A549 (cell line): ENCODE measurements at regions not wholly inside any gene's neighbourhood (a gene's known extent, or its start where the extent isn't known, plus 50 kb on each side); places are given as distances from the start of the nearest gene placed in this dataset.

Experiments
- ATAC-seq, 2 experiments: fragments of 200-7000 bp in 1 of 2; fragments of >200 bp in 1 of 2; cut with Nextera tagmentation in 1 of 2; cut with Tn5 transposase in 1 of 2; 3 replicates each; pipeline versions ENCODE4 v1.8.0 to v1.9.1; 2018 to 2020; ENCODE audit warnings: mild to moderate bottlenecking in 1 of 2, moderate library complexity in 1 of 2
- CTCF ChIA-PET: fragments of 300-600 bp; sonication (Branson Sonifier 250); formaldehyde crosslinking; extraction: SDS; loops from one replicate; lab custom pipeline; 2021; ENCODE audit warnings: antibody characterized with exemption, inconsistent platforms; lab: Yijun Ruan, JAX
- POLR2A ChIA-PET: fragments of 350-600 bp; formaldehyde crosslinking; extraction: SDS; loops from one replicate; lab custom pipeline; 2021; ENCODE audit warnings: antibody characterized with exemption, inconsistent platforms; lab: Yijun Ruan, JAX
- DNase-seq, 2 experiments: peaks; one replicate each; pipeline versions ENCODE4 v3.0.0 to v3.0.0-alpha.2; 2011 to 2016; ENCODE audit warnings: low read depth in 1 of 2, low spot score in 1 of 2
- FAIRE-seq: peaks from 2 replicates; lab custom pipeline; 2011; peaks lifted over from hg19 to GRCh38; lab: Jason Lieb, UNC
- H3K27ac ChIP-seq, 2 experiments: fragments of >200 bp; sonication (Bioruptor Twin); formaldehyde crosslinking; 3 replicates each; pipeline ENCODE4 v1.5.1; 2016 to 2017
- H3K4me1 ChIP-seq: fragments of >200 bp; sonication (Bioruptor Twin); formaldehyde crosslinking; 3 replicates; pipeline ENCODE4 v1.6.1; 2016
- H3K4me2 ChIP-seq: fragments of >200 bp; sonication (Bioruptor Twin); formaldehyde crosslinking; 3 replicates; pipeline ENCODE4 v1.6.1; 2016
- H3K4me3 ChIP-seq: fragments of >200 bp; sonication (Bioruptor Twin); formaldehyde crosslinking; 3 replicates; pipeline ENCODE4 v1.5.1; 2016
- H3K9me3 ChIP-seq: fragments of >200 bp; sonication (Bioruptor Twin); formaldehyde crosslinking; 3 replicates; pipeline ENCODE4 v1.6.1; 2016
- BHLHE40 ChIP-seq: IDR thresholded peaks from 2 replicates; pipeline ENCODE4 v1.6.1; 2012; ENCODE audit warnings: low read depth, low read length, inconsistent platforms
- CBX8 ChIP-seq: fragments of 200-600 bp; sonication (generic); IDR thresholded peaks from 2 replicates; pipeline ENCODE4 v1.6.1; 2016
- CEBPB ChIP-seq, 2 experiments: fragments of >200 bp in 1 of 2; sonication (Bioruptor Twin) in 1 of 2; formaldehyde crosslinking in 1 of 2; IDR thresholded peaks; 2 replicates each; pipeline ENCODE4 v1.6.1; 2012 to 2016
- CHD2 ChIP-seq: fragments of 150-350 bp; IDR thresholded peaks from 2 replicates; pipeline ENCODE4 v1.6.1; 2014; ENCODE audit warnings: low read length; ENCODE audit not compliant: partially characterized antibody
- CHD4 ChIP-seq: fragments of 200-600 bp; sonication (generic); IDR thresholded peaks from 2 replicates; pipeline ENCODE4 v1.6.1; 2016; ENCODE audit warnings: antibody characterized with exemption, mild to moderate bottlenecking, borderline replicate concordance
- EHF ChIP-seq: fragments of 250-450 bp; sonication (Bioruptor Pico); IDR thresholded peaks from 2 replicates; pipeline ENCODE4 v1.5.0; 2020; ENCODE audit warnings: mild to moderate bottlenecking
- EHMT2 ChIP-seq: fragments of 200-600 bp; sonication (generic); IDR thresholded peaks from 2 replicates; pipeline ENCODE4 v1.6.1; 2016; ENCODE audit warnings: antibody characterized with exemption, low read depth, mild to moderate bottlenecking, moderate library complexity
- ESRRA ChIP-seq: fragments of 150-350 bp; IDR thresholded peaks from 2 replicates; pipeline ENCODE4 v1.6.1; 2014; ENCODE audit warnings: mild to moderate bottlenecking, low read length, borderline replicate concordance
- FOSB ChIP-seq: fragments of 250-450 bp; sonication (Bioruptor Pico); IDR thresholded peaks from 2 replicates; pipeline ENCODE4 v1.5.0; 2020; ENCODE audit warnings: mild to moderate bottlenecking, moderate library complexity
- FOSL2 ChIP-seq, 2 experiments: fragments of 450-650 bp in 1 of 2; fragments of >200 bp in 1 of 2; sonication (Bioruptor Twin) in 1 of 2; formaldehyde crosslinking; IDR thresholded peaks; 2 replicates each; pipeline versions ENCODE4 v1.5.0 to v1.6.1; 2016 to 2020; ENCODE audit warnings: mild to moderate bottlenecking in 1 of 2, moderate library complexity in 1 of 2
- HDAC2 ChIP-seq: fragments of 200-600 bp; sonication (generic); IDR thresholded peaks from 2 replicates; pipeline ENCODE4 v1.6.1; 2016
- HOXB13 ChIP-seq: fragments of 250-450 bp; sonication (Bioruptor Pico); IDR thresholded peaks from 2 replicates; pipeline ENCODE4 v1.5.0; 2020; ENCODE audit warnings: low read depth, mild to moderate bottlenecking, moderate library complexity
- JUNB ChIP-seq: fragments of >200 bp; sonication (Bioruptor Twin); formaldehyde crosslinking; IDR thresholded peaks from 2 replicates; pipeline ENCODE4 v1.6.1; 2016
- KDM1A ChIP-seq: fragments of 200-600 bp; sonication (generic); IDR thresholded peaks from 2 replicates; pipeline ENCODE4 v1.6.1; 2016; ENCODE audit warnings: low read depth, mild to moderate bottlenecking
- KDM5A ChIP-seq: fragments of 200-600 bp; sonication (generic); IDR thresholded peaks from 2 replicates; pipeline ENCODE4 v1.6.1; 2016; ENCODE audit warnings: antibody characterized with exemption, mild to moderate bottlenecking
- MAZ ChIP-seq: fragments of 150-350 bp; IDR thresholded peaks from 2 replicates; pipeline ENCODE4 v1.6.1; 2014; ENCODE audit warnings: antibody characterized with exemption, low read depth, low read length, borderline replicate concordance
- MYC ChIP-seq: IDR thresholded peaks from 2 replicates; pipeline ENCODE4 v1.6.1; 2012; ENCODE audit warnings: mild to moderate bottlenecking, inconsistent platforms, low read length, improper control_type of control experiment, borderline replicate concordance
- PBX3 ChIP-seq: IDR thresholded peaks from 2 replicates; pipeline ENCODE4 v1.6.1; 2012
- POLR2A ChIP-seq: IDR thresholded peaks from 2 replicates; pipeline ENCODE4 v1.6.1; 2012; ENCODE audit warnings: mild to moderate bottlenecking, low read length
- POLR2AphosphoS2 ChIP-seq: conservative IDR thresholded peaks from 2 replicates; pipeline ENCODE4 v1.6.1; 2012; ENCODE audit warnings: low read length, improper control_type of control experiment, inconsistent platforms
- RAD21 ChIP-seq, 2 experiments: fragments of >200 bp in 1 of 2; sonication (Bioruptor Twin) in 1 of 2; formaldehyde crosslinking in 1 of 2; IDR thresholded peaks in 1 of 2; conservative IDR thresholded peaks in 1 of 2; 2 replicates in 1 of 2; 3 replicates in 1 of 2; pipeline ENCODE4 v1.6.1; 2012 to 2018; ENCODE audit warnings: inconsistent platforms in 1 of 2
- RCOR1 ChIP-seq: fragments of 150-350 bp; IDR thresholded peaks from 2 replicates; pipeline ENCODE4 v1.6.1; 2014; ENCODE audit warnings: antibody characterized with exemption, low read length, low read depth
- SMC3 ChIP-seq: fragments of >200 bp; sonication (Bioruptor Twin); formaldehyde crosslinking; IDR thresholded peaks from 3 replicates; pipeline ENCODE4 v1.6.1; 2018; ENCODE audit warnings: inconsistent platforms
- SREBF2 ChIP-seq: fragments of 450-650 bp; IDR thresholded peaks from 2 replicates; pipeline ENCODE4 v1.6.1; 2014; ENCODE audit warnings: mild to moderate bottlenecking, moderate library complexity
- TFCP2L1 ChIP-seq: fragments of 250-450 bp; sonication (Bioruptor Pico); IDR thresholded peaks from 2 replicates; pipeline ENCODE4 v1.5.0; 2021; ENCODE audit warnings: mild to moderate bottlenecking
- USF2 ChIP-seq: fragments of 450-650 bp; IDR thresholded peaks from 2 replicates; pipeline ENCODE4 v1.6.1; 2014; ENCODE audit warnings: antibody characterized with exemption
- ZSCAN20 ChIP-seq: fragments of 250-450 bp; sonication (Bioruptor Pico); IDR thresholded peaks from 2 replicates; pipeline ENCODE4 v1.8.0; 2022; ENCODE audit warnings: mild to moderate bottlenecking, moderate library complexity
- WGBS: methylation state at CpG from one replicate; pipeline ENCODE4 v1.1.6; 2017; ENCODE audit errors: missing lambda C conversion rate; 5-methylcytosine and 5-hydroxymethylcytosine counted together

- H3K4me1 ChIP-seq, result peaks cover 28% of the 10 kb centered on the region
- H3K4me3 ChIP-seq, result no peak overlapping the region
- 0 out of 6 replicates have a peak overlapping the region, but pooled peaks of 1 of the 2 experiments have one; percentile 18 for H3K27ac ChIP-seq
- DNase-seq (no peak), ATAC-seq (peak; percentile 45 to 71; a peak in 3 of 6 replicates), FAIRE-seq (no peak)
- WGBS, result 85% methylated on average over 13 of the region's 13 CpGs
- TF ChIP-seq EHMT2 (no peak), HOXB13 (CRISPR knock-in tag) (no peak), KDM1A (no peak), PBX3 (no peak), SMC3 (no peak), KDM5A (no peak), CHD2 (no peak), ZSCAN20 (no peak)
- H3K4me2 ChIP-seq, result no peak overlapping the region
- CTCF ChIA-PET, result interaction anchor here (0.6 to 34.1 kb wide), 8 partner anchors 9 to 829 kb away, joined by 3 to 621 read pairs (median 4); no protein-coding TSS in a partner anchor
- POLR2A ChIA-PET, result no interaction called here
- H3K9me3 ChIP-seq, result no peaks in the 10 kb centered on the region
Observed at GRCh38 chr5:34496260-34496691, 159.9 kb upstream of the RAI14 start.

- WGBS, result 81% methylated on average over 10 of the region's 10 CpGs
Observed at GRCh38 chr5:34496701-34497469, 159.2 kb upstream of the RAI14 start.

GRCh38 chr5:34497470-34497808 is 158.7 kb upstream of the RAI14 start:
- 90% methylated on average over 3 of the region's 3 CpGs for WGBS
- TF ChIP-seq CBX8 (no peak), EHF (CRISPR knock-in tag) (no peak)
- TF ChIP-seq, all 56 proteins: peak for 0
- DNase-seq (no peak), FAIRE-seq (no peak), ATAC-seq (no peak)
- Histone ChIP-seq H3K4me1 (peaks cover 32% of the 10 kb centered on the region), H3K4me3 (no peak overlapping the region), H3K9me3 (no peaks in the 10 kb centered on the region), H3K27ac (no peak overlapping the region), H3K4me2 (no peak overlapping the region)
- ChIA-PET CTCF (interaction anchor here (3.9 to 34.1 kb wide), 4 partner anchors 10 to 402 kb away, joined by 19 to 621 read pairs (median 32); no protein-coding TSS in a partner anchor), POLR2A (interaction anchor here (0.6 kb wide), 1 partner anchor 18 kb away, joined by 13 read pairs; no protein-coding TSS in a partner anchor)

More at GRCh38 chr5:34496701-34497469, 159.2 kb upstream of the RAI14 start:
- H3K4me3 ChIP-seq, result no peak overlapping the region
- H3K9me3 ChIP-seq, result no peaks in the 10 kb centered on the region
- ATAC-seq (no peak), DNase-seq (no peak), FAIRE-seq (no peak)
- TF ChIP-seq HDAC2, result no peak
- TF ChIP-seq TFCP2L1, result no peak
- no peak for TF ChIP-seq USF2
- TF ChIP-seq MYC, result no peak
- no peak for TF ChIP-seq JUNB
- TF ChIP-seq ESRRA, result no peak
- no peak for TF ChIP-seq EHMT2
- TF ChIP-seq RCOR1, result no peak
- no peak for TF ChIP-seq CEBPB (IDR thresholded peaks at IDR 0.05)
- no peak for TF ChIP-seq FOSB (CRISPR knock-in tag)
- no peak for TF ChIP-seq RAD21 (conservative IDR thresholded peaks at IDR 0.05 in 1 of 2, IDR thresholded peaks at IDR 0.05 in 1 of 2)
- no peak for TF ChIP-seq ZSCAN20
- no peak for TF ChIP-seq BHLHE40
- TF ChIP-seq CHD4, result no peak
- no peak for TF ChIP-seq MAZ
- TF ChIP-seq SREBF2, result no peak
- no peak for TF ChIP-seq FOSL2 (IDR thresholded peaks at IDR 0.05)
- no peak for TF ChIP-seq FOSL2 (CRISPR knock-in tag; IDR thresholded peaks at IDR 0.05)
- TF ChIP-seq KDM1A, result no peak
- TF ChIP-seq POLR2A, result no peak
- no peak for TF ChIP-seq POLR2AphosphoS2
- peak overlapping the region in 1 of 2 experiments; percentile 17; a peak in 1 of 6 replicates for H3K27ac ChIP-seq
- ChIA-PET CTCF (interaction anchor here (0.6 to 34.1 kb wide), 9 partner anchors 9 to 830 kb away, joined by 3 to 621 read pairs (median 4); no protein-coding TSS in a partner anchor), POLR2A (no interaction called here)
- peaks cover 30% of the 10 kb centered on the region for H3K4me1 ChIP-seq
- no peak overlapping the region for H3K4me2 ChIP-seq
